Osteoblast (primary cell): ENCODE measurements at regions not wholly inside any gene's neighbourhood (a gene's known extent, or its start where the extent isn't known, plus 50 kb on each side); places are given as distances from the start of the nearest gene placed in this dataset.

ENCODE experiments used
- DNase-seq: peaks from one replicate; pipeline ENCODE4 v3.0.0; 2011; ENCODE audit warnings: low spot score, mixed read lengths; ENCODE audit not compliant: insufficient read length; ENCODE audit errors: missing footprints
- H2AFZ ChIP-seq: 2 replicates; pipeline ENCODE4 v1.6.0; 2011; ENCODE audit warnings: mild to moderate bottlenecking, low read length
- H3K27ac ChIP-seq: 2 replicates; pipeline ENCODE4 v1.5.1; 2011; ENCODE audit warnings: mild to moderate bottlenecking, low read depth, low read length, moderate library complexity
- H3K27me3 ChIP-seq: 2 replicates; pipeline ENCODE4 v1.6.0; 2012; ENCODE audit warnings: mild to moderate bottlenecking, control low read depth, inconsistent platforms, low read length, moderate library complexity; ENCODE audit not compliant: insufficient read depth
- H3K36me3 ChIP-seq: 2 replicates; pipeline ENCODE4 v1.5.1; 2011; ENCODE audit warnings: mild to moderate bottlenecking, low read length, control low read depth, moderate library complexity; ENCODE audit not compliant: insufficient read depth
- H3K4me1 ChIP-seq: 2 replicates; pipeline ENCODE4 v1.5.1; 2011; ENCODE audit warnings: mild to moderate bottlenecking, low read length, control low read depth, moderate library complexity; ENCODE audit not compliant: insufficient read depth
- H3K4me2 ChIP-seq: 2 replicates; pipeline ENCODE4 v1.6.0; 2011; ENCODE audit warnings: mild to moderate bottlenecking, low read length; ENCODE audit not compliant: insufficient read depth
- H3K4me3 ChIP-seq: fragments of 200-600 bp; sonication (generic); 3 replicates; pipeline ENCODE4 v1.5.1; 2012; ENCODE audit warnings: mild to moderate bottlenecking, low read length, inconsistent platforms; ENCODE audit not compliant: insufficient read depth
- H3K79me2 ChIP-seq: 2 replicates; pipeline ENCODE4 v1.6.0; 2012; ENCODE audit warnings: mild to moderate bottlenecking, low read length, control low read depth, inconsistent platforms; ENCODE audit not compliant: insufficient read depth
- H3K9me3 ChIP-seq: 2 replicates; pipeline ENCODE4 v1.5.1; 2011; ENCODE audit warnings: low read depth, low read length, control low read depth
- H4K20me1 ChIP-seq: 2 replicates; pipeline ENCODE4 v1.6.0; 2012; ENCODE audit warnings: mild to moderate bottlenecking, low read length, control low read depth; ENCODE audit not compliant: insufficient read depth
- CTCF ChIP-seq: IDR thresholded peaks from 2 replicates; pipeline ENCODE4 v1.5.1; 2011; ENCODE audit warnings: mild to moderate bottlenecking, low read depth, low read length, moderate library complexity; ENCODE audit errors: extremely low read depth

- no peak for TF ChIP-seq CTCF
- no peaks in the 10 kb centered on the region for H3K79me2 ChIP-seq
- no peak for DNase-seq
Measured at GRCh38 chr6:105641504-105641903, 238.6 kb upstream of the PREP start.

GRCh38 chr6:105639124-105639523 is 236.2 kb upstream of the PREP start:
- no peaks in the 10 kb centered on the region for H3K27me3 ChIP-seq
- no peak for TF ChIP-seq CTCF
- H3K9me3 ChIP-seq, result no peaks in the 10 kb centered on the region

More at GRCh38 chr6:105641504-105641903, 238.6 kb upstream of the PREP start:
- no peaks in the 10 kb centered on the region for H3K4me1 ChIP-seq
- no peaks in the 10 kb centered on the region for H3K27me3 ChIP-seq
- H2AFZ ChIP-seq, result no peak overlapping the region
- no peaks in the 10 kb centered on the region for H3K9me3 ChIP-seq
- H3K4me3 ChIP-seq, result no peak overlapping the region
- H3K27ac ChIP-seq, result no peak overlapping the region
- no peaks in the 10 kb centered on the region for H4K20me1 ChIP-seq
- no peak overlapping the region for H3K4me2 ChIP-seq
- H3K36me3 ChIP-seq, result no peaks in the 10 kb centered on the region

GRCh38 chr6:105633814-105634213 is 230.9 kb upstream of the PREP start:
- no peaks in the 10 kb centered on the region for H3K27me3 ChIP-seq
- H2AFZ ChIP-seq, result no peak overlapping the region
- no peak overlapping the region for H3K4me2 ChIP-seq
- TF ChIP-seq CTCF, result no peak
- DNase-seq, result no peak
- H3K4me1 ChIP-seq, result no peaks in the 10 kb centered on the region
- no peaks in the 10 kb centered on the region for H4K20me1 ChIP-seq
- H3K36me3 ChIP-seq, result no peaks in the 10 kb centered on the region
- H3K9me3 ChIP-seq, result no peaks in the 10 kb centered on the region
- H3K79me2 ChIP-seq, result no peaks in the 10 kb centered on the region
- no peak overlapping the region for H3K4me3 ChIP-seq
- H3K27ac ChIP-seq, result no peak overlapping the region

More at GRCh38 chr6:105639124-105639523, 236.2 kb upstream of the PREP start:
- no peak overlapping the region for H2AFZ ChIP-seq
- H3K36me3 ChIP-seq, result no peaks in the 10 kb centered on the region
- no peak overlapping the region for H3K4me3 ChIP-seq
- H3K4me1 ChIP-seq, result no peaks in the 10 kb centered on the region
- DNase-seq, result no peak
- H3K27ac ChIP-seq, result no peak overlapping the region
- no peaks in the 10 kb centered on the region for H4K20me1 ChIP-seq
- no peak overlapping the region for H3K4me2 ChIP-seq
- no peaks in the 10 kb centered on the region for H3K79me2 ChIP-seq

GRCh38 chr6:105628156-105628860 is 225.4 kb upstream of the PREP start:
- no peaks in the 10 kb centered on the region for H3K9me3 ChIP-seq
- no peak overlapping the region for H3K4me2 ChIP-seq
- H3K4me3 ChIP-seq, result no peak overlapping the region
- no peaks in the 10 kb centered on the region for H3K79me2 ChIP-seq
- H4K20me1 ChIP-seq, result no peaks in the 10 kb centered on the region
- no peaks in the 10 kb centered on the region for H3K27me3 ChIP-seq
- no peaks in the 10 kb centered on the region for H3K36me3 ChIP-seq
- H2AFZ ChIP-seq, result no peak overlapping the region
- no peak for DNase-seq
- H3K4me1 ChIP-seq, result no peaks in the 10 kb centered on the region
- no peak overlapping the region for H3K27ac ChIP-seq
- no peak for TF ChIP-seq CTCF
